ENCODE measurements at regions not wholly inside any gene's neighbourhood (a gene's known extent, or its start where the extent isn't known, plus 50 kb on each side); places are given as distances from the start of the nearest gene placed in this dataset.

DNA sequence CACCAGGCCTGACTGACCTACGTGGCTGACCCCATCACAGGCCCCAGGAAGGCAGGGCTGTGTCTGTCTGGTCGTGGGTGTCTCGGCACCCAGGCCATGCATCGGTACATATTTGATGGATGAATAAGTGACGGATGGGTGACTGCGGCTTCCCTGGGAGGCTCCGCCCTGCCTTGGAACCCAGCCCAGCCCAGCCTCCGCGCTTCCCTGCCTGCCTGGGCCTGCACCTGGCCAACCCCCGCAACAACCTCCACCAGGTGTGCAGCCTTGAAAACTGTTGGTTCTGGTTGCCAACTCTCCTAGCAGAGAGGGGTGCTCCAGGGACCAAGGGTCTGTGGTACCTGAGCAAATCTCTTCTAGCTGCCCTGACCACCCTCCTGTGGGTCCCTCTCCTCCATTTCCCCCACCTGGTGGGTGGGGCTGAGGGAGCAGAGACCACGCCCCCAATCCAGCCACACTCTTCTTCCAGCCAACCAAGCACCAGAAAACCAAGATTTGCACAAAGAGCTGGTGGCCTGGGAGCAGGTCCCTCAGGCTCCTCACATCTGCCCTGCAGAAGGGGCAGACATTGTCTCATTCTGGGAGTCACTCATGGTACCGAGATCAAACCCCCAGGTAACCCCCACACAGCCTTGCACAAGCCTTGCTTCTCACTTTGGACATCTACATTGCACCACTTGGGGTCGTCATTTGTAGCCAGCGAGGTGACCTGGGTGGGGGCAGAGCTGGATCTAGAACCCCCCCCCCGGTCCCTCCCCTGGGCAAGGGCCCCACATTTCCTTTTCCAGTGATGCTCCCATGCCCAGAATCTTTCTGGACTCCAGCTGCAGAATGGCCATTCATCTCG is 100.6 kb upstream of the IER5L start:
- in situ Hi-C loops (cut with MboI; ENCODE audit: low sequenced_read_pairs), result no loop called here

DNA sequence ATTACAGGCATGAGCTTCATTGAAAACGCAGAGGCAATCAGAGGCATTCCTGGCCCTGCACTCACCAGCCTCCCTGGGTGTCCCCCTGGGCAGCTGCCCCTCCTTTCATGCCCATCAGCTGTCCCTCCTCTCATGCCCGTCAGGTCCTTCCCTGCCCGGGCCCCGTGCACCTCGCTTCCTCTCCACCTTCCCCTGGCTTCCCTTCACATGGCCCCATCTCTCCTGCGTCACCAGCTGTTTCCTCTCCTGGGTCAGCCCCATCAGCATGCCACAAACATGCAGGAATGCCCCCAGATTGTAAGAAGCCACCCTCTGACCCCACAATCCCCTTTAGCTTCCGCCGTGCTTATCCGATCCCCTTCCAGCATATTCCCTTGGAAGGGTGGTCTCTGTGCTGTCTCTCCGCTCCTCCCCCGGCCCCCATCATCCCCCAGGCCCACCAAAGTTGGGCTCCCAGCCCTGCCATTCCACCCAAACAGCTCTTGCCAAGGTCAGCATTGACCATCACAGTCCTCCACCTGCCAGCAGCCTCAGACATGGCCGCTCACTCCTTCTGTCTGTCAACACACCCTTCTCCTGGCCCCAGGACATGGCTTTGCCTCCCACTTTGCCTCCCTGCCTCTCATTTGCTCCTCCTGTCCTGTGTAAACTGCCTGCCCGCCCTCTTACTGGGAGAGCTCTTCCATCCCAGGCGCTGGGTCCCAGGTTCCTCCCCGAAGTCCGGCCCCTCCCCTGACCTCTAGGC is 98.6 kb upstream of the IER5L start:
- in situ Hi-C loops (cut with MboI; ENCODE audit: low sequenced_read_pairs), result no loop called here

DNA sequence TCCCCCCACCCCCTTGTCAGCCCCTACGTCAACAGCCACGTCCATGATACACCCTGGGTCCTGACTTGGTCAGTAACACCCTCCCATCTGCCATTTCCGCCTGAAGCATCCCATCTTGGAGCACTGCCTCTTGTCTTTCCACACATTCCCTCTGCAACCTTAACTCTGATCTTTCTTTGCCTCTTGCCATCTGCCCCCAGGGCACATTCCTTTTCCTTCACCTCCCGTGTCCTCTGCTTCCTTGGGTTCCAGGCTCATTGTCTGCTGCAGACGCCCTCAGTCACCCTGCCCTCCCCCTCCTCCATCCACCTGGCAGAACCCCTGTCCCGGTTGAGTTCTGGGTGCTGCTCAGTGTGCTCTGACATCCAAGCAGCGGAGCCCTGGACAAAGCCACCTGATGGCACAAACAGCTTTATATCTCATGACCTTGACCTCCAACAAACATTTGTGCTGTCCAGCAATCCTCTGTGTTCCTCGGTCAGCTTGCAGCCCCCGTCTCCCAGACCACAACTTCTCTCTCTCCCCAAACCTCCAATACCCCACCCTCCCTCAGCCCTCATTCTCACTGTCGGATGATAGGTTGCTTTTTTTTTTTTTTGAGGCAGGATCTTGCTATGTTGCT is 97.7 kb upstream of the IER5L start:
- in situ Hi-C loops (cut with MboI; ENCODE audit: low sequenced_read_pairs), result no loop called here

DNA sequence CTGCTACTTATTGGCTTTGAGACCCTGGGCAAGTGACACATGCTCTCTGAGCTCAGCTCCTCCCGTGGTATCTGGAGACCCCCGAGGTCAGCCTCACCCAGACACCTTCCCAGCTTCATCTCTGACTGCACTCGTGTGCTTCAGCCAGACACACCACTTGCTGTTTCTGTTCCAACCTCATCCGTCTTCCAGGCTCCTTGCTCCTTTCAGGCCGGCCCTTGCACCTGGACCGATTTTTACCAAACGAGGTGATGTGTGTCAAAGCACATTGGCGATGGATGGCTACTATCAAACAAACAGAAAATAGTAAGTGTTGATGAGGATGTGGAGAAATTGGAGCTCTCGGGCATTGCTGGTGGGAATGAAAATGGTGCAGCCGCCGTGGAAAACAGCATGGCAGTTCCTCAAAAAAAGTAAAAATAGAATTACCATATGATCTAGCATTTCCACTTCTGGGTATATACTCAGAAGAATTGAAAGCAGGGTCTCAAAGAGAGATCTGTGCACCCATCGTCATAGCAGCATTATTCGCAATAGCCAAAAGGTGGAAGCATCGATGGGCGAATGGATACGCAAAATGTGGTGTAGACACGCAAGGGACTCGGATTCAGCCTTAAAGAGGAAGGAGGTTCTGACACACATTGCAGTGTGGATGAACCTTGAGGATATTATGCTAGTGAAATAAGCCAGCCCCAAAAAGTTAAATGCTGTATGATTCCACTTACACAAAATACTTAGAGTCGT is 96.1 kb upstream of the IER5L start:
- in situ Hi-C loops (cut with MboI; ENCODE audit: low sequenced_read_pairs), result no loop called here

DNA sequence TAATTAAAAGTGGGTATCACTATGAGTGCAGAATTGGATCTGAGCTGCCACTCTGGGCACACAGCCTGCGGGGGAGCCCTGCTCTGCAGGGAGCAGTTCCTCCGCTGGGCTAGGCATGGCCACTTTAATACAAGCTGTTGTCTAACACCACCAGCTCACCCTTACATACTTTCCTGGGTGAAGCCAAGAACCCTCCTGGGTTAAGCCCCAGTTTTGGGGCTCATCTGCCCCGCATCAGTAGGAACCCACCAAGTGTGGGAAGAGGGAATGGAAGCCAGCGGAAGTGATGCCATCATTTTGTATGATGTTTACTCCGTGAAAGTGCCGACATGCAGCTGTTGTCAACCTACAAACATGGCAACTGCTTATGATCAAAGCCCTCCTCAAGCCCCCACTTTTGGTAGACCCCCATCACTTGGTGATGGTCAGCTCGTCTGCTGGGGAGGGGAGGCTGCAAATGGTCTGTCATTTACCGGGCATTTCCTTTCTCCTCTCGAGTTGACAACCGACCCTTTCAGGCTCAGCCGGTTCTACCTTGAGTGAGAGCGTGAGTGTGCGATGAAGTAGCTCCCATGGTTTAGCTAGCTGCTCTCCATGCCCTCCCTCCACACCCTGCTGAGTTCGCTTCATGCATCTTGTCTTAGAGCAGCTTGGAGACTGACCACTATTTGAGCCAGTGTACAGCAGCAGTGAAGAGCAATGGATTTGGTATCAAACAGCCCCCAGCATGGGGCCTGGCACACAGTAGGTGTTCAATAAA is 95.3 kb upstream of the IER5L start:
- in situ Hi-C loops (cut with MboI; ENCODE audit: low sequenced_read_pairs), result no loop called here

DNA sequence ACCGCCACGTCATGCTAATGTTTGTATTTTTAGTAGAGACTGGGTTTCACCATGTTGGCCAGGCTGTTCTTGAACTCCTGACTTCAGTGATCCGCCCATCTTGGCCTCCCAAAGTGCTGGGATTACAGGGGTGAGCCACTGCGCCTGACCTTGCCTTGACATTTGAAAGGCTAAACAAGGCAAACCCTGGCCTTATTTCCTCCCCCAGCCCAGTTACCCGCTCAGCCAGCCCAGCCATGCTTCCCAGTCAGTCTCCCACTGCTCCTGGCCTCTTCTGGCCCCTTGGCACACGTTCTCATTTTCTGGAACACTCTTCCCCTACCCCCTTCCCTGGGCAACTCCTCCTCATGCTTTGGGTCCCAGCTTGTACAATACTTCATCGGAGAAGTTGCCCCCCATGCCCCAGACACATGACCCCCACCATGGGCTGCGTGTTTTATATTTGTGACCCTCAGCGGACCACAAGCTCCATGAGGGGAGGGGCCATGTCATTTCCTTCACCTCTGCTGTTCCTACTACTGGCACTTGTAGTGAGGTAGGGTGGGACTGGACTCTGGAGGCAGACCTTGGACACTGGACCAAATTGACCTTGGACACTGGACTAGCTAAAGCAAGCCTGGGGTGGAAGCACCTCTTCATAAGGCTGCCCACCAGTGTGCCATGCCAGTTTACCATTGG is 94.4 kb upstream of the IER5L start:
- in situ Hi-C loops (cut with MboI; ENCODE audit: low sequenced_read_pairs), result no loop called here

DNA sequence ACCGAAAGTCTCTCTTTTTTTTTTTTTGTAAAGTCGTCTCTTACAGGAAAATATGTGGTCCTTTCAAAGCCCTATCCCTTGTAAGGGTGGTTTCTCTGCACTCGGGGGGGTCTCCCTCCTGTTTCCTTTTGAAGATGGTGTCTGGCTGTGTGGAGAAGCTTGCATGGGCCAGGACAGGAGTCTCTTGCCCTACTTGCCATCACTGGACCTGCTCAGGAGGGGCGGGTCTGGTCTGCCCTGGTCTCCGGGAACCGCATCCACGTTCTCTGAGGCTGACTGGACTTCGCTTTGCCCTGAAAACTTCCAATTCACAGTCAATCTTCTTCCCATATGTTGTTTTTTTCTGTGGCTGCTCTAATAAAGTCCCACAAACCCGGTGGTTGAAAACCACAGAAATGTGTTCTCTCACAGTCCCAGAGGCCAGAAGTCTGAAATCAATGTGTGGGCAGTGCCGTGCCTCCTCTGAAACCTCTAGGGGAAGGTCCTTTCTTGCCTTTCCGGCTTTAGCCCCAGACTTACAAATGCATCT is 92.9 kb upstream of the IER5L start:
- in situ Hi-C loops (cut with MboI; ENCODE audit: low sequenced_read_pairs), result no loop called here

DNA sequence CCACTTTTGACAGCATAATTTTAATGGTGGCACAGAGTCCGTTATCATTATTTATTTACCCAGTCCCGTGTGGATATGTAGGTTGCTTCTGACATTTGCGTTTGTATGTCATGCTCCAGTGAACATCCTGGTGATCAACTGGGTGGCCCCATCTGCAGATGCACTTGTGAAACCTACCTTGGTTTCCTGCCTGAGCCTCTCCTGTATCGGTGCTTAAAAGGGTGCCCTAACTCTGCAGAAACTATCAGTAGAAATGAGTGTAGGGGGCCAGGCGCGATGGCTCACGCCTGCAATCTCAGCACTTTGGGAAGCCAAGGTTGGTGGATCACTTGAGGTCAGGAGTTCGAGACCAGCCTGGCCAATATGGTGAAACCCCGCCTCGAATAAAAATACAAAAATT is 92.1 kb upstream of the IER5L start:
- in situ Hi-C loops (cut with MboI; ENCODE audit: low sequenced_read_pairs), result no loop called here

DNA sequence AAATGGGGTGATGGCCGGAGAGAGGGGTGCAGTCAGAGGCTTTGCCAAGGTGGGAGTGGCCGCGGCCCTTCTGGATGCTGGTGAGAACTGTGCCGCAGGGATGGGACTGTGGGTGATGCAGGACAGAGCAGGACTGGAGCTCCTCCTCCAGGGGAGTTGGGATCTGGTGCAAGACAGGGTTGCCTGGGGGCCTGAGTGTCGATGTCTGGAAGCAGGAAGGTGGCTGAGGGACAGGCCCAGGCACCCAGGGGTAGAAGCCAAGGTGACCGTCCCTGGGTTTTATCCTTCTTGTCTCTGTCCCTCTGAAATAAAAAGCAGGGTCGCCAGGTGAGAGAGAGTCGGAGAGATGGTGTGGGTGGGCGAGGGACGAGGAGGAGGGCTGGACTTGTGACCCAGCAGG is 89.1 kb upstream of the IER5L start:
- in situ Hi-C loops (cut with MboI; ENCODE audit: low sequenced_read_pairs), result no loop called here

DNA sequence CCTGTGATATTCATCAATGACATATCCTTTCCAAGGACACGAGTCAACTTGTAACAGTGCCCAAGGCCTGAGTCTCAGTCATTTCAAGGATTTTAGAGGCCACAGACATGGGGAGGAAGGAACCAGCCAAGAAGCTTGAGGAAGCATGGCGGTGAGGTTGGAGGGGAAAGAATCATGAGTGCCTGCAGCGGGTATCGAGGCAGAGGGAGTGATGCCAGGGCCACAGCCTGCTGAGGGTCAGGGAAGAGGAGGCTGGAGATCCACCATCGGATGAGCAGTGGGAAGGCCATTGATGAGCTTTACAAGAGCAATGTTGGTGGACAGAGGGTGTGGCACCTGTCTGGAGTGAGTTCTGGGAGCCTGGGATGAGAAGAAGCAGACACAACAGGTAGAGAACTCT is 88.5 kb upstream of the IER5L start:
- in situ Hi-C loops (cut with MboI; ENCODE audit: low sequenced_read_pairs), result no loop called here

DNA sequence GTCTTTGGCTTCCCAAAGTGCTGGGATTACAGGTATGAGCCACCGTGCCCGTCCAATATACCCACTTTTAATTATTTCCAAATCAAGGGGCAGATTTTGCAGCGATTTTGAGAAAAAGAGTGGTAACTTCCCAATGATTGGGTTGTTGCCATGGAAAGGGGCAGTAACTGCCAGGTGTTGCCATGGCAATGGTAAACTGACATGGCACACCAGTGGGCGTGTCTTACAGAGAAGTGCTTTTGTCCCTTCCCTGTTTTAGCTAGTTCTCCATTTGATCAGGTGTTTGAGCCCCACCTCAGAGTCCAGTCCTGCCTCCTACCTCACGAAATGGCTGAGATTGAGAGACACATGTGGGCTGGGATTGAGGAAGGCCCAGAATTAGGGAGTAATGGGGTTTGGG is 86.3 kb upstream of the IER5L start:
- in situ Hi-C loops (cut with MboI; ENCODE audit: low sequenced_read_pairs), result no loop called here

DNA sequence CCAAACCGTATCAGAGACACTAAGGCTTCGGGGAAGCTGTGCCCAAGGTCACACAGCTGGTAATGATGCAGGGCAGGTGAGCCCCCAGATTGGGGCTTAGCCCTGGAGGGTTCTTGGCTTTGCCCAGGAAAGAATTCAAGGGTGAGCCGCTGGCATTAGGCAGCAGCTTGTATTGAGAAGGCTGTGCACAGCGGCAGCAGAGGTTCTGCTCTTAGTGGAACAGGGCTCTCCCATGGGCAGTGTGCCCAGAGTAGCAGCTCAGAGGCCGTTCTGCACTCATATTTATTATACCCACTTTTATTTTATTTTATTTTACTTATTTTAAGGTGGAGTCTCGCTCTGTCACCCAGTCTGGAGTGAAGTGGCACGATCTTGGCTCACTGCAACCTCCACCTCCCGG is 85.8 kb upstream of the IER5L start:
- in situ Hi-C loops (cut with MboI; ENCODE audit: low sequenced_read_pairs), result no loop called here

DNA sequence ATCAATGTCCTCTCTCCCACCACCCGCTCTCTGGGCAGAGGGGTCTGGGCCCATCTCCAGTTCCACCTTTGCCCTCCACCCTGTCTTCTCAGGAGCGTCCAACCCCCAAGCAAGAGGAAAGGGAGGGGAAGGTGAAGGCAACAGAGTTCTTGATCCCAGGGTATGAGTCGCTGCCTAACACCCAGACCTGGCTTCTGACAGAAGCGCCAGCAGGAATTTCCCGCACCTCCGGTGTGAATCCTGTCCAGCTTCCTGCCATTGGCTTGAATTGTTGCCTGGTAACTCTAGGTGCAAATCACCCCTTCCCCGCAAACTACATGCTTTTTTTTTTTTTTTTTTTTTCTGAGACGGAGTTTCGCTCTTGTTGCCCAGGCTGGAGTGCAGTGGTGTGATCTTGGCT is 84.2 kb upstream of the IER5L start:
- in situ Hi-C loops (cut with MboI; ENCODE audit: low sequenced_read_pairs), result no loop called here

DNA sequence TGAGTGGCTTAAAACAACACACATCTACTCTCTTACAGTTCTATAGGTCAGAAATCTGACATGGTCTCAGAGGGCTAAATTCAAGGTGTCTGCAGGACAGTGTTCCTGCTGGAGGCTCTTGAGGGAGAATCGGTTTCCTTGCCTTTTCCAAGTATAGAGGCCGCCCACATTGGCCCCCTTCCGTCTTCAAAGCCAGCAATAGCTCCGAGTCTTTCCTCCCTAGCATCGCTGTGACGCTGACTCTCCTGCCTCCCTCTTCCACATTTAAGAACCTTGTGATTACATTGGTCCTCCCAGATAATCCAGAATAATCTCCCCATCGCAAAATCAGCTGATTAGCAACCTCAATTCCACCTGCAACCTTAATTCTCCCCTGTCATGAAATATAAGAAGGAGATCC is 81.3 kb upstream of the IER5L start:
- in situ Hi-C loops (cut with MboI; ENCODE audit: low sequenced_read_pairs), result no loop called here

DNA sequence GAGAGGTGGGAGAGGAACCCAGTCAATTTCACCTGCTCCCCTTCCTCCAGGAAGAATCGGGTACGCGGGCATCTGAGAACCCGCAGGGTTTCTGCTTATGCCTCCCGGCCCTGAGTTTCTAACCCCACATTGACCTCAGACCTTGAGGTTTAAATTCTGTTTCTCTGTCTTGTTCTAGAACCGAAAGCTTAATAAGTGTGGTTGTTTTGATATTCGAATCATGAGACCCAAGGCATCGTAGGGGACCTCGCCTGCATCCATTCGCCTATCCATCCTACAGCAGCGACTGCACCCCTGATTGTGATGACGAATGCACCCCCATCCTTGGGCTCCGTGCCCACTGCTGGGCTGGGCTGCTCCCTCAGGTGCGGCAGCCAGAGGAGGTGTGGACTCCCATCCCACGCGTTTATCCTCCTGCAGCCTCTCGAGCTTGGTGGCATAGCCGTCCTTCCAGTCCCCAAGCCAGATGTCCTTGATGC is 80.8 kb upstream of the IER5L start:
- in situ Hi-C loops (cut with MboI; ENCODE audit: low sequenced_read_pairs), result no loop called here

DNA sequence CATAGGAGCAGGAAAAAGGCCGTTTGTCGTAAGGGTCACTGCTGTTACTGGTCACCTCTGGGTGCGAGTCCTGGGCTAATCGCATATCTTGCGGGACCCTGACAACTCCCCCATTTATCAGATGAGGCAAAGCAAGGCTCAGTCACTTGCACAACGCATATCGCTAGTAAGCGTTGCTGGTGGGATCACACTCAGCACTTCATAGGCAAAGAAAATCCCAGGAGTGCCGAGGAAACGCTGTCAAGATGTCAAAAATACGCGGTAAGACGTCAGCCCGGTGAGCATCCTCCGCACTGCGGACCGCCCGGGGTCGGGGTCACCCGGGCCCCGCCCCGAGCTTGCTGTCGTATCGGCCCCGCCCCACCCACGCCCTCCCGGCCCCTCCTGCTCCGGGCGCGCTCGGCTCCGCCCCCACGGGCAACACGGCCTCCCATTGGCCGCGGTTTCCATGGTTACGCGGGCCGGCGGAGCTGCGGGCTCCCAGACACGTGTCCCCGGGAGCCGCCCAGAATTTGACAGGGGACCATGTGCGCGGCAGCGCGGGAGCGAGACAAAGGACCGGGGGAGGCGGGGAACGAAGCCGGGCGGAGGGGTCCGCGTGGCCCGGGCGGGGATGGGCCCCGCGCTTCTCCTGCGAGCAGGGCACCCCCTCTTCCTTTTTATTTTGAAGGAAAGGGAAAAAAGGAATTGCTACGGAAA is 80.2 kb upstream of the IER5L start:
- in situ Hi-C loops (cut with MboI; ENCODE audit: low sequenced_read_pairs), result no loop called here

DNA sequence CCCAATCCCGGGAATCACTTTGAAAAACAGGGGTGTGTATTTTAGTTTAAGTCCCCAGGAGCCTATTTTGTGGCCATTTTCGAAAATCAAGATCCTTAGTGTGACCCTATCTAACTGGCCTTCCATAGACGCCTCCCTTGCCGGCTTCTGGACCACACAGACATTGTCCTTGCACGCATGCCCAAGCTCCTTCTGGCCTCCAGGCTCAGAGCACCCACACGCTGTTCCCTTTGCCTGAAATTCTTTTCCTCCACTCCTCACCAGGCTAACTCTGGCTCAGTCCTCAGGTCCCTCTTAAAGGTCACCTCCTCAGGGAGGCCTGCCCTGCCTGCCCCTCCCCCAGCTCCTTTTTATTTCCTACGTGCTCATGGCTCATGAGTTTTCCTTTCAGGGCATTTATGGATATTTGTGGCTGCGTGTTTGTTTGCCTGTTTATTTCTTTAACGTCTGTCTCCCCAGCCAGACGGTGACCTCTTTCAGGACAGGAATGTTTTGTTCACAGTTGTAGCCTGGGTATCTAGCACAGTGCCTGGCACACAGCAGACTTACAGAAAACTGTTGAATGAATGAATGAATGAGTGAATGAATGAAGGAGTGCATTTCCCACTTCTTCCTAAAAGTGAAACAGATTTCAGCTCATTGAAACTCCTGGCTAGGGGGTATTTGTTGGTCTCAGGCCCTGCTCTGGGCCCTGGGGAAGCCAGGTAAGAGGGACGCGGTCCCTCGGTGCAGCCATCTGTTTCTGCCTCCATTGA is 79.1 kb upstream of the IER5L start:
- in situ Hi-C loops (cut with MboI; ENCODE audit: low sequenced_read_pairs), result no loop called here

DNA sequence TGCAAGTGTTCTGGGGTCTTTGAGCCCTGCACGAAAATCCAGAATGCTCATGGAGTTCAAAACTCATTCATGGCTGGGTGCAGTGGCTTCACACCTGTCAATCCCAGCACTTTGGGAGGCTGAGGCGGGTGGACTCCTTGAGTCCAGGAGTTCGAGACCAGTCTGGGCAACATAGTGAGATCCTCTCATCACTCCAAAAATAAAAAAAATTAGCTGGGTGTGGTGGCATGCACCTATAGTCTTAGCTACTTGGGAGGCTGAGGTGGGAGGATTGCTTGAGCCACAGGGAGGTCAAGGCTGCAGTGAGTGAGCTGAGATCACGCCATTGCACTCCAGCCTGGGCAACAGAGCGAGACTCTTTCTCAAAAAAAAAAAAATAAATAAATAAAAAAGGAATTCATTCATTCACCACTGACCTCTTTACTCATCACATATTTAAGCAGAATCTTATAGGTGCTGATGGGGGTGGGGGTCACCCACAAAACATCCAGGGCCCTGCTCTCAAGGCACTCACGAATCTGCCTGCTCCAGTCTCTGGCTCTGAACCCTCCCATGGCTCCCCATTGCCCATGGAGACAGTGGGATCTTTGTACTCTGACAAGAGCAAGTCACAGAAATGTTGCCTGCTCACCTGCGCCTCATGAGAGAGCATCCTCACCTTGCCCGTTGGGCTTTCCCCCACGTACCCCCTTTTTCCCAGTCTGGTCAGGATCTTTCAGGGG is 76.7 kb upstream of the IER5L start:
- in situ Hi-C loops (cut with MboI; ENCODE audit: low sequenced_read_pairs), result no loop called here
